ENCODE measurements at regions not wholly inside any gene's neighbourhood (a gene's known extent, or its start where the extent isn't known, plus 50 kb on each side); places are given as distances from the start of the nearest gene placed in this dataset.

DNA sequence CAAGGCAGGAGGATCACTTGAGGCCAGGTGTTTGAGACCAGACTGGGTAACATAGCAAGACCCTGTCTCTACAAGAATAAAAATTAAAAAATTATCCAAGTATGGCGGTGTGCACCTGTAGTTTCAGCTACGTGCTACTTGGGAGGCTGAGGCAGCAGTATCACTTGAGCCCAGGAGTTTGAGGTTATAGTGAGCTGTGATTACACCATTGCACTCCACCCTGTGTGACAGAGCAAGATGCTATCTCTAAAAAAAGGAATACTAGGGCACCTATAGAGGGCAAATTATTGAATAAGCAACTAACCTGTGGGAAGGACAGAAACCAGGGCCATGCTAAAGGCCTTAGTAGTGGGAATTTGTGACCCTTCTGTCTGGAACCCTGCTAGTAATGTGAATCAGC lies 86.1 kb downstream of the TENT5C start:
- TF ChIP-seq, protein P1, sequence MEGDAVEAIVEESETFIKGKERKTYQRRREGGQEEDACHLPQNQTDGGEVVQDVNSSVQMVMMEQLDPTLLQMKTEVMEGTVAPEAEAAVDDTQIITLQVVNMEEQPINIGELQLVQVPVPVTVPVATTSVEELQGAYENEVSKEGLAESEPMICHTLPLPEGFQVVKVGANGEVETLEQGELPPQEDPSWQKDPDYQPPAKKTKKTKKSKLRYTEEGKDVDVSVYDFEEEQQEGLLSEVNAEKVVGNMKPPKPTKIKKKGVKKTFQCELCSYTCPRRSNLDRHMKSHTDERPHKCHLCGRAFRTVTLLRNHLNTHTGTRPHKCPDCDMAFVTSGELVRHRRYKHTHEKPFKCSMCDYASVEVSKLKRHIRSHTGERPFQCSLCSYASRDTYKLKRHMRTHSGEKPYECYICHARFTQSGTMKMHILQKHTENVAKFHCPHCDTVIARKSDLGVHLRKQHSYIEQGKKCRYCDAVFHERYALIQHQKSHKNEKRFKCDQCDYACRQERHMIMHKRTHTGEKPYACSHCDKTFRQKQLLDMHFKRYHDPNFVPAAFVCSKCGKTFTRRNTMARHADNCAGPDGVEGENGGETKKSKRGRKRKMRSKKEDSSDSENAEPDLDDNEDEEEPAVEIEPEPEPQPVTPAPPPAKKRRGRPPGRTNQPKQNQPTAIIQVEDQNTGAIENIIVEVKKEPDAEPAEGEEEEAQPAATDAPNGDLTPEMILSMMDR (conservative IDR thresholded peaks at IDR 0.05) = no peak
- no peak for TF ChIP-seq ZFX (IDR thresholded peaks at IDR 0.05)
